H1 (cell line): ENCODE measurements at regions not wholly inside any gene's neighbourhood (a gene's known extent, or its start where the extent isn't known, plus 50 kb on each side); places are given as distances from the start of the nearest gene placed in this dataset.

Experiments used
- CBX5 ChIP-seq: fragments of 300-800, 300-1000 bp; sonication (generic); IDR thresholded peaks from 2 replicates; pipeline ENCODE4 v1.7.1; 2016; ENCODE audit warnings: antibody characterized with exemption, low read length, low read depth
- EGR1 ChIP-seq: IDR thresholded peaks from 2 replicates; pipeline ENCODE4 v1.6.1; 2011; ENCODE audit warnings: low read depth, low read length, borderline replicate concordance
- GTF2F1 ChIP-seq: IDR thresholded peaks from 2 replicates; pipeline ENCODE4 v1.6.1; 2012; ENCODE audit warnings: low read depth, low read length, improper control_type of control experiment, borderline replicate concordance
- PHF8 ChIP-seq: fragments of 200-600 bp; sonication (generic); conservative IDR thresholded peaks from 2 replicates; pipeline ENCODE4 v1.7.1; 2012; ENCODE audit warnings: low read depth, mild to moderate bottlenecking, inconsistent platforms, low read length, moderate library complexity
- POLR2AphosphoS5 ChIP-seq: IDR thresholded peaks from 2 replicates; pipeline ENCODE4 v1.6.1; 2011; ENCODE audit warnings: low read depth, low read length
- RFX5 ChIP-seq: IDR thresholded peaks from 2 replicates; pipeline ENCODE4 v1.6.1; 2011; ENCODE audit warnings: low read depth, low read length, improper control_type of control experiment, borderline replicate concordance

DNA sequence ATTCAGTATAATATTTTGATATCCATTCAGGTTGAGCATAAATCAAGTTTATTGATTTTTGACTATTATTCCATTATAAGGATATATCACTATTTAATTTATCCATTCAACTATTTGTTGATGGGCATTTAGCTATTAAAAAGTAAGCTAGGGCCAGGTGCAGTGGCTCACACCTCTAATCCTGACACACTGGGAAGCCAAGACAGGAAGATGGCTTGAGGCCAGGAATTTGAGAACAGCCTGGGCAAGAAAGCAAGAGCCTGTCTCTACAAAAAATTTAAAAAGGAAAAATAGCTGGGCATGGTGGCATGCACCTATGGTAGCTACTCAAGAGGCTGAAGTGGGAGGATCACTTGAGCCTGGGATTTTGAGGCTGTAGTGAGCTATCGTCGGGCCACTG, 183.5 kb downstream of the HNMT start (continued):
- no peak for TF ChIP-seq EGR1
- TF ChIP-seq RFX5 = no peak
- TF ChIP-seq PHF8 = no peak
- TF ChIP-seq POLR2AphosphoS5 = no peak
- no peak for TF ChIP-seq GTF2F1
- TF ChIP-seq CBX5 = no peak
